ENCODE measurements at regions not wholly inside any gene's neighbourhood (a gene's known extent, or its start where the extent isn't known, plus 50 kb on each side); places are given as distances from the start of the nearest gene placed in this dataset.
A peak's percentile ranks its signal among the peaks of the same experiment; 100 is the strongest.
"Not testable (repeated sequence)": the region's sequence is repeated elsewhere in the genome, so short reads cannot be mapped to it uniquely, and the experiment has no call there.

DNA sequence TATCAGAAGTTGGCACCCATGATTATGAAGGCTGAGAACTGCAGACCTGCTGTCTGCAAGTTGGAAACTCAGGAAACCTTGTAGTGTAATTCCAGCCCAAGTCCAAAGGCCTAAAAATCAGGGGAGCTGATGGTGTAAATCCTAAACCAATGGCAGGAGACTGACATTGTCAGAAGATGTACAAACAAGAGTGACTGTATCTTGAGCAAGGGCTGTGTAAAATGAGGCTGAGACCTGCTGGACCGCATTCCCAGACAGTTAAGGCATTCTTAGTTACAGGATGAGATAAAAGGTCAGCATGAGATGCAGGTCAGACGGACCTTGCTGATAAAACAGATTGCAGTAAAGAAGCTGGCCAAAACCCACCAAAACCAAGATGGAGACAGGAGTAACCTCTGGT is 147.7 kb downstream of the COG6 start:
- DNase-seq (ENCODE audit: low spot score), result no peak

DNA sequence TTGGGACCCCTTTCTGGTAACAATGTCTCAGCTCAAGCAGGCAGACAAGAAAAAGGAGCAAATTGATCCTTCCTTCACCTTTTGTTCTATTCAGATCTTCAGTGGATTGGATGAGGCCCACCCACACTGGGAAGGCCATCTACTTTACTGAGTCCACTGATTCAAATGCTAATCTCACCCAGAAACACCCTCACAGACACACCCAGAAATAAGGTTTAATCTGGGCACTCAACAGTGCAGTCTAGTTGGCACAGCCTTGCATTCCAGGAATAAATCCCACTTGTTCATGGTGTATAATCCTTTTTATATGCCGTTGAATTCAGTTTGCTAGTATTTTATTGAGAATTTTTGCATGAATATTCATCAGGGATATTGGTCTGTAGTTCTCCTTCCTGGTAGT is 148.4 kb downstream of the COG6 start:
- DNase-seq (ENCODE audit: low spot score), result no peak

DNA sequence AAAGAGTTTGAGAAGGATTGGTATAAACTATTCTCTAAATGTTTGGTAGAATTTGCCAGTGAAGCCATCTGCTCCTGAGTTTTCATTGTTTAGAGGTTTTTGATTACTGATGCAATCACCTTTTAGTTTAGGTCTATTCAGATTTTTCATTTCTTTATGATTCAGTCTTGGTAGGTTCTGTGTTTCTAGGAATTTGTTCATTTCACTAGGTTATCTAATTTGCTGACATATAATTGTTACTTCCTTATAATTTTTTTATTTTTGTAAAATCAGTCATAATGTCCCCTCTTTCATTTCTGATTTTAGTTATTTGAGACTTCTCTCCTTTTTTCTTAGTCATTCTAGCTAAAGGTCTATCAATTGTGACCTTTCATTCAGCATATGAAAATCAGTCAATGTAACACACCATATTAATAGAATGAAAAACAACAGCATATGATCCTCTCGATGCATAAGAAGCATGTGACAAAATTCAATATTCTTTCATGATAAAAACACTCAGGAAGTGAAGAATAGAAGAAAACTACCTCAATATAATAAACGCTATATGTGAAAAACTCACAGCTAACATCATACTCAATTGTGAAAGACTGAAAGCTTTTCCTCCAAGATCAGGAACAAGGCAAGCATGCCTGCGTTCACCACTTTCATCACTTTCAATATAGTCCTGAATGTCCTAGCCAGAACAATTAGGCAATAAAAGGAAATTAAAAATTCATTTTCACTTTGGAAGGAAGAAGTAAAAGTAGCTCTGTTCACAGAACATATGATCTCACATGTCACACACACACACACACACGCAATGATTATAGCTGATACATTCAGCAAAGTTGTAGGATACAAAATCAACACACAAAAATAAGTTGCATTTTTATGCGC is 149.1 kb downstream of the COG6 start:
- no peak for DNase-seq (ENCODE audit: low spot score)

GRCh38 chr13:39809466-39809865 is 154.0 kb downstream of the COG6 start:
- no peak for DNase-seq (ENCODE audit: low spot score)

DNA sequence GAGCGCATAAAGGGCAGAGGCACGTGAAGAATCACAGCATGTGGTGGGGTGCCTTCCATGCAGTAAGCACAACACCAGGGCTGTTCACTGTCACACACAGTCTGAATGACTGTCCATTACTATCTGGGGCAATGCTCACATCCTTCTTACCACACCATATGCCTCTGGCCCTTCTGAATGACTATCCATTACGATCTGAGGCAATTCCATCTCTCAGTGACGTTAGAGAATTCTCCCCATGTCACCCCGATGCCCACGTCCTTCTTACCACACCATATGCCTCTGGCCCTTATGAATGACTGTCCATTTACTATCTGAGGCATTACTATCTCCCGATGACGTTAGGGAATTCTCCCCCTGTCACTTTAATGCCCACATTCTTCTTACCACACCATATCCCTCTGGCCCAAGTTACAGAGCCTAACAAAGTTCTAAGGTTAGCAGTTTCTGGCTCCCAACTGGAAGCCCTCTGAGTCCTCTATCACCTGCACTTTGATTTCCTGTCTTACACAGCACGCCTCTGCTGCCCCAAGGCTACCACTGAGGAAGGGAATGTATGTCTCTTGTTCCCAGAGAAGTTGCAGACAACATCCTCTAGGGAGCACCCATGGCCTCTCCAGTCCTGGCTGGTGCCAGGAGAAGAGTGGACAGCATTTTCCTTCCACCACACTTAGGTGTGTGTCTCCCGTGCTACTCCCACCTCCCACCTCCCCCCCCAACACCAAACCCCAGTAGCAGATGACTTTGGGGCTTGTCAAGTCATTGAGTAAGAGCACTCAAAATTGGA is 154.8 kb downstream of the COG6 start:
- no peak for DNase-seq (ENCODE audit: low spot score)

GRCh38 chr13:39811051-39811450 is 155.6 kb downstream of the COG6 start:
- no peak for DNase-seq (ENCODE audit: low spot score)

GRCh38 chr13:39811696-39812095 is 156.2 kb downstream of the COG6 start:
- peak; percentile 10 for DNase-seq (ENCODE audit: low spot score)

DNA sequence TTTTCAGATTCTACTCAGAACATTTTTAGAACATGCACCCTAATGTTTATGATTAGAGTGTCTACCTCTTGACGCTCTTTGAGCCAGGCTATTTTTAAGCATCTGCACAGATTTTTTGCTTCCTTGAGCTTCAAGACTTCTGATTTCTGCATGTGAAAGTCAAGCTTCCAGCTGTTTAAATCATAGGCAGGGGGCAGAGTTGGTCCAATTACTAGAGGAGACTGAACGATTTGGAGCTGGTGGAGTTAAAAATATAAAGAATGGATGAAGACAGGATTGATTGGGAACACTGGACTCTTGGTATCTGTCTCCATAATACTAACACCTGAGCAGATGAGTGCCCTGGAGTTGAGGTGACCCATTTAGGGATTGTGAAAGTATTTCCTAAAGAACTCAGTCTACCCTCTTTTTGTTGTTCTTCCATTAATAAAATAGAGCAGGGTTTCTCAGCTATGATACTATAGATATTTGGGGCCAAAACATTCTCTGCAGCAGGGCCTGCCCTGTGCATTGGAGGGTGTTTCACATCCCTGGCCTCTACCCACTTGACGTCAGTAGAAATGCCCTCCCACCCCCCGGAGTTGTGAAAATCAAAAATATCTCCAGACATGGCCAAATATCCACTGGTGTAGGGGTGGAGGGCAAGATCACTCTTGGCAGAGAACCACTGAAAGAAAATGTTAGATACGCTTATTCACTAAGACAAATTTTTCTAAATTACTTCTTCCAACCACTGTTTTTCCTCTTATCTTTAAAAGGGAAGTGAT is 160.1 kb downstream of the COG6 start:
- no peak for DNase-seq (ENCODE audit: low spot score)

- DNase-seq (ENCODE audit: low spot score), result no peak
Observed at GRCh38 chr13:39816936-39817335, 161.5 kb downstream of the COG6 start.

DNA sequence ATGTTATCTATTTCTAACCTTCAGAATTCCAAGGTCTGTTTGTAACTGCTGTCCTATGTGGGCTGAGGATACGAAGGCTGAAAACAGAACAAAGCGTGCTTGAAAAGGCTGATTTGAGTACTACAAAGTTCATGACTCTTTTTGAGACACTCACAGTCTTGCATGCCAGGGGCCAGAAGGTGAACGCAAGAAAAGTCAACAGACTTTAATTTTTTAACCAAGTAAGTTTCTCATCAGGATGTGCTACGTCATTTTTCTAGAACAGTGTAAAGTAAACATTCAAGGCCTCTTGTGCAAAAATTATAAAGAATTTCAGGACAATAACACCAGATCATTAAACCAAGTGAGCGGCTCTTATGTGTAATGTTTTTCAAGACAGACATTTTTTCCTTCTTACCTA is 163.5 kb downstream of the COG6 start:
- no peak for DNase-seq (ENCODE audit: low spot score)

DNA sequence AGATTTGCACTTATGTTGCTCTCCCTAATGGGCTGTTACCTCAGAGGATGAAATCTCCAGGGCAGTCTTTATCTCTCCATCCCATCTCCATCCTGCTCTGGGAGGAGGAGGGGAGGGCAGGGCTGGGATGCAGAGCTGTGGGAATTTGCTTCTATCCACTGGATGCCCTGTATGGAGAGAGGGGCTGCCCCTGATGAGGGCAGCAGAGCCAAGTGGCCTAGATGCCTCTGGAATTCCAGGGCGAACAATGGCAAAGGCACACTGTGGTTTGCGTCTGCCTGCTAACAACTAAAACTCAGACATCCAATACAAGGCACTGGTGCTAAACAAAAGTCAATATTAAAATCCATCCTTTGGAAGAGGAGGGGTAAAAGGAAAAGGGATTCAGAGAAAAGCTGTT is 165.1 kb downstream of the COG6 start:
- no peak for DNase-seq (ENCODE audit: low spot score)

DNA sequence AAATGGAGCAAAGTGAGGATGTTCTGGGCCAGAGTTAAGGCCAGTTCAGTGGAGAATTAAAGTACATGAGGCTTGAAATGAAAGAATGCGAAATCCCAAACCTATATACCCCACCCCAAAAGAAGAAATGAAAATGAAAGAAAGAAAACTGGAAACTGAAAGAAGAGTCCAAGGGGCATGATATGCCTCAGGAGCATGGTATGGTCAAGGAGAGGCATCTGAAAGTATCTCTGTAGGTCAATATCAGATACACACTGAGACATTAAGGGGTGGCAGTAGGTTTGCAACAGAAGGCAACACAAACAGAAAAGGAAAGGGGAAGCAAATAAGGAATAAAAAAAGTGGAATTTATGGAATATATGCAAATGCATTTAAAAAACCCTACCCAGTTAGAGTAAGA is 166.5 kb downstream of the COG6 start:
- no peak for DNase-seq (ENCODE audit: low spot score)

- DNase-seq (ENCODE audit: low spot score), result no peak
Observed at GRCh38 chr13:39822437-39822836, 167.0 kb downstream of the COG6 start.

DNA sequence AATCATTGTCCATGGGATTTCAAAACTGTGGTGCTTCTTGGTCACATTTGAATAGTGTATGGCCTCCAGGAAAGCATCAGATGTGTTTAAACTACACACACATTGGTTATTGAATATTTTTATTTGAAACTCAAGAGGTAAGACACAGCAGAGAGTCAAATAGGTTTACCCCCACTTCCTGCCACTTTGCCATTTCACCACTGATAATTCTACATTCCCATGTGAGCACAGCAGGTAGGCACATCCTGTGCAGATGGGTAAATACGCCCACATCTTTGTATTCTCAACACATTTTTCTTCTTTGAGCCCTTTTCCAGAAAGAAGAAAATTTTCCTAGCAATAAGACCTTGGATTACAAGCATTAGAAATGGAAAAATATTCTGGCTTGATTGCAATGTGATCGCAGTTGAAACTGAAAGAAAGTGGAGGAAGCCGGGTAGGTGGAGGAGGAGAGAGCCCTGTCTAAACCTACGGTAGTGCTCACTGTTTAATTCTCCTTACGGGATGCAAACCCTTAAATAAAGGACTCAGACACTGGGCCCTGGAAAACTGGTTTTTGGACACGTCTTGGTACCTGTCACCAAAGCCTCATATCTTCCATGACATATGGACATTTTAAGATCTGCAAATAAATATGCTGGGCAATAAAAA is 167.7 kb downstream of the COG6 start:
- no peak for DNase-seq (ENCODE audit: low spot score)

GRCh38 chr13:39825886-39826285 is 170.4 kb downstream of the COG6 start:
- no peak for DNase-seq (ENCODE audit: low spot score)

DNA sequence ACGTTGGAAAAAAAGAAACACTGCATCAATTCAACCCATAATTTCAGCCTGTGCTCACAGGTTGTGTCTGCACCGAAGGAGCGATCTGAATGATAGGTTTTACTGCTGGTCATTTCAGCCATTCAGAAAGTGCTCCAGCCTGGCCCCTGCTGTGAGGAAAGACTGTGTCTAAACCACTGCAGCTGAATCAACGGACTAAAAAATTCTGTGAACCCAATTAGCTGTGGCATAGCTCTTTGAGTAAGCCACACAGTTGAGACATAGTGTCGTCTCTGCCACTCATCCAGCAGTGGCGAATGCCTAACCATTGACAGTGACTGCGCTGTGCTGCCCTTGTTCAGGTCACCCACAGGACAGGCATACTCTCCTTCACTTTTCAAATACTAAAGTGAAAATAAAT is 179.8 kb downstream of the COG6 start:
- no peak for DNase-seq (ENCODE audit: low spot score)

DNA sequence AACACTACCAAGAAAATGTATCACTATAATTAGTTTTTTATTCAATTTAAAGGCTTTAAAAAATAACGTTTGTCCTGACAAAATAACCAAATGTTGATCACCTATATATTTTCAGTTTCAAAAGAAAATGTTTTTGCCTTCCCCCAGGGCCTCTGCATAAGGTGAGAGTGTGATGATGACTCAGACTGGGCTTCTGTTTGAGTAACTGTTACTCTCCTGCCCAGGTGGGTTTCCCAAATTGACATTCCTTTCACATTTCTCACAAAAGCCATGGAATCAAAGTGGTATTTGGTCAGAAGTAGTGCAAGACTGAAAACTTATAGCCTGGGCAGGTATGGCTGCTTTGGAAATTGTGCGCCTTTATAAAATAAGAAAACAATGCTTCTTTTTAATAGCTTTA is 180.6 kb downstream of the COG6 start:
- DNase-seq (ENCODE audit: low spot score), result no peak

- DNase-seq (ENCODE audit: low spot score), result not testable (repeated sequence)
Observed at GRCh38 chr13:39837866-39838265, 182.4 kb downstream of the COG6 start.

DNA sequence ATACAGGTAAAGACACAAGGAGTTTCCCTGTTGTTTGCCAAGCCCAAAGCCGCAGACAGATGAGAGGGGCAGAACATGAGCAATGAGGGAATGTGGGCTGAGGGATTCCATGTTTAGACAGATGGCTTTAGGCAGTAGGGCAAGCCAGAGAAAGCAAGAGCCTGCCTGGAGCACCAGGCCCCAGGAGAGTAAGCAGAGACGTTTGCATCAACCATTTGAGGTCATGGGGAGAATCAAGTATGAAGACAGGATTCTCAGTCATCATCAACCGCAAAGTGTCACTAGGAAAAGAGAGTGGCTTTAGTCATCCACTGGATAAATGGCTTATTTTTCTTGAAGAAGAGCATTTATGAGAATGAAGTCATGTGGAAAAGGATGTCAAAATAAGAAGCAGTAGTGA is 184.7 kb downstream of the COG6 start:
- DNase-seq (ENCODE audit: low spot score), result no peak

DNA sequence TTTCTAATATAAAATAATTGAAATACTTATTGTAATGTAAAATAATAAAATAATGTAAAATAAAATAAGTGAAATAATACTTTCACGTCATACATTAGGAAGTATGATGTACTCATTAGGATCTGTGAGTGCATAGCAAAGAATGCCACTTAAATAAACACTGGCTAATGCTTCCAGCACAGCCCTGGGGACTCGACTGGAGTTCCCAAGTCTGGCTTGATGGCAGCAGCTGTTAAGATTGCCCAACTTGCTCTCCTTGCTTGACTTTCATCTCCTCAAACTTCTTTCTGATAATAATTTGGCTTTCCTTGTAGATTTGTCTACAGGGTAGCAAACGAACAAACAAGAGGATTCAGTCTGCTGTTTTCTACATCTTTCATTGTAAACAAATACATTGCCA is 191.9 kb downstream of the COG6 start:
- no peak for DNase-seq (ENCODE audit: low spot score)

DNA sequence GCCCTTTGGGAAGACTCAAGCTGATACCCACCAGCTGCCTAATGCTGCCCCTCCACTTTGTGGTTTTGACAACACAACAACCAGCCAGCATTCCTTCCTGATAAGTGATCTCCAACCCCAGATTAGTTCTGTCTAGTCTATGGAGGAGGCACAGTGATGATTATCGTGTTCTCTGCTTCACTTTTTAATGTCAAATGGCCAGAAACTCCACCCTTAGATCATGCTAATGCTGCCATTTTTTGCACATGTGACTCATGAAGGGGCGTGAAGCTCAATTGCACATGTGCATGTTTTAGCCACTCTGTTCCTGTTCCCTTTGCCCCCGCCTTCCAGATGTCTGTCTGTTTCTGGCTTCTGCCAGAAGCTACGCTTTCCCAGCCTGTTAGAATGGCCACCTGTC is 199.8 kb downstream of the COG6 start:
- no peak for DNase-seq (ENCODE audit: low spot score)

DNA sequence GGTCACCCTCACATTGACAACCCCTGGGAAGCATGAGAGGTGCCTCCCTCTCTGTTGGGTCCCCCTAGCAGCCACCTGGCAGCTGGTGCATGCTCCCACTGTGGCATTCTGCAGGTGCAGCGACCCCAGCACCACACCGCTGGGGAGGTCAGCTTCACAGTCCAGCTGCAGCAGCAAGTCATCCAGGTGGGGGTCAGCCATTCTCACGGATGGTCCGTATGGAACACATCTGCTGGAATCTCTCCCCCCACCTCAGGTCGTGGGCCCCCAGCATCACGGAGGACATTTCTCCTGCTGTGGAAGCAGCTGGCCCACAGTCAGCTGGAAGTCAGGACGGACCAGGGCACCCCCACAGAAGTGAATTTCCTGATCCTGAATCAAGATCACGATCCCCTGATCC is 201.3 kb downstream of the COG6 start:
- DNase-seq (ENCODE audit: low spot score), result no peak
